ENCODE measurements at regions not wholly inside any gene's neighbourhood (a gene's known extent, or its start where the extent isn't known, plus 50 kb on each side); places are given as distances from the start of the nearest gene placed in this dataset.

DNA sequence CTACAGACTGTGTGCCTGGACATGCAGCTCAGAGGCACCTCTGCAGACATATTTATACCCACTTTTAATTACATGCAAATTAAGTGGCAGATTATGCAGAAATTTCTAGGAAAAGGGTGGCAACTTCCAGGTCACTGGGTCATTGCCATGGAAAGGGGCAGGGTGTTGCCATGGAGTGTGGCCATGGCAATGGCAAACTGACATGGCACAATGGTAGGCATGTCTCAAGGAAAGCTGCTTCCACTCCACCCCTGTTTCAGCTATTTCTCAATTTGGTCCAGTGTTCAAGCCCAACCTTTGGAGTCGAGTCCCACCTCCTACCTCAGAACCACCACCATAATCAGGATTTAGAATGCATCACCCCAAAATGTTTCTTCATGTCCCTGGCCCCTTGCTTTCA, 170.7 kb upstream of the TSHZ3 start:
- no peaks in the 10 kb centered on the region for H3K27me3 ChIP-seq (ENCODE audit: control insufficient read depth, low read length)
- H3K36me3 ChIP-seq (ENCODE audit: control insufficient read depth, low read length): no peaks in the 10 kb centered on the region
- no peaks in the 10 kb centered on the region for H3K4me1 ChIP-seq (ENCODE audit: control insufficient read depth, low read length)
- H3F3A ChIP-seq (ENCODE audit: control insufficient read depth, insufficient read depth): no peaks in the 10 kb centered on the region
- H3K79me2 ChIP-seq (ENCODE audit: control insufficient read depth, low read length): no peaks in the 10 kb centered on the region
- H3K9me3 ChIP-seq (ENCODE audit: control insufficient read depth, insufficient read depth, low read length): peaks cover 13% of the 10 kb centered on the region; the same call in 1 of the 2 replicates
- no peak overlapping the region for H3K27ac ChIP-seq (ENCODE audit: low read depth, low read length)
- no peaks in the 10 kb centered on the region for H3K9me2 ChIP-seq (replicated peaks; ENCODE audit: control insufficient read depth, low read length)
- H4K20me1 ChIP-seq (ENCODE audit: control insufficient read depth, insufficient read depth, low read depth, low read length): no peaks in the 10 kb centered on the region
- no peak overlapping the region for H3K4me2 ChIP-seq (ENCODE audit: low read length)
- no peak overlapping the region for H3K4me3 ChIP-seq (ENCODE audit: low read length)
- TF ChIP-seq CTCF (IDR thresholded peaks at IDR 0.05; ENCODE audit: low read depth, low read length, poor library complexity, severe bottlenecking) (no peak), EZH2phosphoT487 (IDR thresholded peaks at IDR 0.05; ENCODE audit: borderline replicate concordance, low read length) (no peak)

DNA sequence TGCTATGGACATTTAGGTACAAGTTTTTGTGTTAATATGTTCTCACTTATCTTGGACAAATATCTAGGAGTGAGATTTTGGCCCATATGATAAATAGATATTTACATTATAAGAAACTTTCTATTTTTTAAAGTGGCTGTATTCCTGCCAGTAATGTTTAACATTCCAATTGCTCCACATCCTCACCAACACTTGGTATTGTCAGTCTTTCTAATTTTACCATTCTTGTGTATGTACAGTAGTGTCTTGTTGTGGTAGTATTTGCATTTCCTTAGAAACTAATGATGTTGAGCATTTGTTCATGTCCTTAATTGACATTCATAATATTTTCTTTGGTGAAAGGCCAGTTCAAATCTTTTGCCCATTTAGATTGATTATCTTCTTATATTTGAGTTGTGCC, 171.4 kb upstream of the TSHZ3 start:
- no peaks in the 10 kb centered on the region for H3K9me2 ChIP-seq (replicated peaks; ENCODE audit: control insufficient read depth, low read length)
- H3K27ac ChIP-seq (ENCODE audit: low read depth, low read length): no peak overlapping the region
- no peaks in the 10 kb centered on the region for H3F3A ChIP-seq (ENCODE audit: control insufficient read depth, insufficient read depth)
- H4K20me1 ChIP-seq (ENCODE audit: control insufficient read depth, insufficient read depth, low read depth, low read length): no peaks in the 10 kb centered on the region
- no peaks in the 10 kb centered on the region for H3K27me3 ChIP-seq (ENCODE audit: control insufficient read depth, low read length)
- H3K4me2 ChIP-seq (ENCODE audit: low read length): no peak overlapping the region
- TF ChIP-seq CTCF (IDR thresholded peaks at IDR 0.05; ENCODE audit: low read depth, low read length, poor library complexity, severe bottlenecking) (no peak), EZH2phosphoT487 (IDR thresholded peaks at IDR 0.05; ENCODE audit: borderline replicate concordance, low read length) (no peak)
- no peaks in the 10 kb centered on the region for H3K79me2 ChIP-seq (ENCODE audit: control insufficient read depth, low read length)
- H3K9me3 ChIP-seq (ENCODE audit: control insufficient read depth, insufficient read depth, low read length): peaks cover 11% of the 10 kb centered on the region; the same call in 1 of the 2 replicates
- no peaks in the 10 kb centered on the region for H3K36me3 ChIP-seq (ENCODE audit: control insufficient read depth, low read length)
- H3K4me3 ChIP-seq (ENCODE audit: low read length): no peak overlapping the region
- no peaks in the 10 kb centered on the region for H3K4me1 ChIP-seq (ENCODE audit: control insufficient read depth, low read length)

- no peak overlapping the region for H3K4me3 ChIP-seq (ENCODE audit: low read length)
- peaks cover 12% of the 10 kb centered on the region; the same call in 1 of the 2 replicates for H3K9me3 ChIP-seq (ENCODE audit: control insufficient read depth, insufficient read depth, low read length)
- H3K9me2 ChIP-seq (replicated peaks; ENCODE audit: control insufficient read depth, low read length): no peaks in the 10 kb centered on the region
- no peaks in the 10 kb centered on the region for H3K36me3 ChIP-seq (ENCODE audit: control insufficient read depth, low read length)
- TF ChIP-seq EZH2phosphoT487 (IDR thresholded peaks at IDR 0.05; ENCODE audit: borderline replicate concordance, low read length) (no peak), CTCF (IDR thresholded peaks at IDR 0.05; ENCODE audit: low read depth, low read length, poor library complexity, severe bottlenecking) (no peak)
- no peak overlapping the region for H3K27ac ChIP-seq (ENCODE audit: low read depth, low read length)
- no peak overlapping the region for H3K4me2 ChIP-seq (ENCODE audit: low read length)
- no peaks in the 10 kb centered on the region for H3K4me1 ChIP-seq (ENCODE audit: control insufficient read depth, low read length)
- H4K20me1 ChIP-seq (ENCODE audit: control insufficient read depth, insufficient read depth, low read depth, low read length): no peaks in the 10 kb centered on the region
- no peaks in the 10 kb centered on the region for H3K79me2 ChIP-seq (ENCODE audit: control insufficient read depth, low read length)
- no peaks in the 10 kb centered on the region for H3K27me3 ChIP-seq (ENCODE audit: control insufficient read depth, low read length)
- no peaks in the 10 kb centered on the region for H3F3A ChIP-seq (ENCODE audit: control insufficient read depth, insufficient read depth)
Measured at GRCh38 chr19:31525610-31526147, 176.4 kb upstream of the TSHZ3 start.
